DND-41 (cell line): ENCODE measurements at regions not wholly inside any gene's neighbourhood (a gene's known extent, or its start where the extent isn't known, plus 50 kb on each side); places are given as distances from the start of the nearest gene placed in this dataset.
"Not testable (repeated sequence)": the region's sequence is repeated elsewhere in the genome, so short reads cannot be mapped to it uniquely, and the experiment has no call there.

Experiments used
- ATAC-seq: fragments of 200-7000 bp; cut with Tn5 transposase; 3 replicates; pipeline ENCODE4 v1.9.1; 2021; ENCODE audit warnings: low read depth; ENCODE audit not compliant: insufficient read depth
- DNase-seq: peaks from one replicate; pipeline ENCODE4 v3.0.0-alpha.2; 2020
- H2AFZ ChIP-seq: 2 replicates; pipeline ENCODE4 v1.6.0; 2012; ENCODE audit warnings: low read depth, low read length
- H3K27ac ChIP-seq: 2 replicates; pipeline ENCODE4 v1.5.1; 2012; ENCODE audit warnings: low read length, inconsistent platforms
- H3K27me3 ChIP-seq: fragments of 200-600 bp; sonication (generic); 2 replicates; pipeline ENCODE4 v1.6.0; 2012; ENCODE audit warnings: low read length, mild to moderate bottlenecking, inconsistent platforms; ENCODE audit not compliant: insufficient read depth, poor library complexity
- H3K36me3 ChIP-seq: 2 replicates; pipeline ENCODE4 v1.5.1; 2012; ENCODE audit warnings: low read length, inconsistent platforms; ENCODE audit not compliant: insufficient read depth
- H3K4me1 ChIP-seq: 2 replicates; pipeline ENCODE4 v1.5.1; 2012; ENCODE audit warnings: mild to moderate bottlenecking, low read length; ENCODE audit not compliant: insufficient read depth
- H3K4me2 ChIP-seq: 2 replicates; pipeline ENCODE4 v1.6.0; 2012; ENCODE audit warnings: mild to moderate bottlenecking, moderate library complexity, low read length, inconsistent platforms; ENCODE audit not compliant: insufficient read depth
- H3K4me3 ChIP-seq, 2 experiments: fragments of 200-600 bp in 1 of 2; shearing (Covaris generic) in 1 of 2; 2 replicates each; pipeline ENCODE4 v1.5.1; 2012 to 2016; ENCODE audit warnings: inconsistent platforms in 2 of 2, low read length in 2 of 2, mild to moderate bottlenecking in 2 of 2, low read depth in 1 of 2, moderate library complexity in 1 of 2
- H3K79me2 ChIP-seq: 2 replicates; pipeline ENCODE4 v1.6.0; 2012; ENCODE audit warnings: low read length, inconsistent platforms; ENCODE audit not compliant: insufficient read depth
- H3K9ac ChIP-seq: 2 replicates; pipeline ENCODE4 v1.6.0; 2012; ENCODE audit warnings: low read depth, mild to moderate bottlenecking, inconsistent platforms, low read length, moderate library complexity
- H3K9me3 ChIP-seq: 2 replicates; pipeline ENCODE4 v1.5.1; 2012; ENCODE audit warnings: low read length, moderate library complexity, mild to moderate bottlenecking, inconsistent platforms; ENCODE audit not compliant: insufficient read depth, severe bottlenecking
- H4K20me1 ChIP-seq: 2 replicates; pipeline ENCODE4 v1.6.0; 2012; ENCODE audit warnings: low read length; ENCODE audit not compliant: insufficient read depth
- CTCF ChIP-seq: IDR thresholded peaks from 2 replicates; pipeline ENCODE4 v1.5.1; 2012; ENCODE audit warnings: borderline replicate concordance, low read length, moderate library complexity, mild to moderate bottlenecking; ENCODE audit not compliant: poor library complexity, severe bottlenecking; ENCODE audit errors: extremely low read depth
- EZH2 ChIP-seq: IDR thresholded peaks from 3 replicates; pipeline ENCODE4 v1.6.1; 2012; ENCODE audit warnings: borderline replicate concordance, low read depth, mild to moderate bottlenecking, moderate library complexity, low read length, inconsistent platforms; ENCODE audit not compliant: severe bottlenecking

GRCh38 chr21:34280959-34281358, 82.8 kb upstream of the KCNE2 start:
- Histone ChIP-seq H3K9me3 (no peaks in the 10 kb centered on the region), H2AFZ (no peak overlapping the region), H3K4me2 (no peak overlapping the region), H3K27me3 (no peaks in the 10 kb centered on the region), H4K20me1 (no peaks in the 10 kb centered on the region), H3K4me3 (no peak overlapping the region), H3K79me2 (no peaks in the 10 kb centered on the region), H3K9ac (no peak overlapping the region), H3K27ac (no peak overlapping the region), H3K4me1 (no peaks in the 10 kb centered on the region), H3K36me3 (no peaks in the 10 kb centered on the region)
- no peak for TF ChIP-seq EZH2
- no peak for DNase-seq
- ATAC-seq = no peak

- Histone ChIP-seq H3K79me2 (no peaks in the 10 kb centered on the region), H3K27me3 (no peaks in the 10 kb centered on the region), H3K9me3 (peaks cover 2% of the 10 kb centered on the region), H3K4me3 (no peak overlapping the region), H3K4me2 (no peak overlapping the region), H3K4me1 (no peaks in the 10 kb centered on the region), H3K27ac (no peak overlapping the region), H4K20me1 (no peaks in the 10 kb centered on the region), H3K9ac (no peak overlapping the region), H2AFZ (no peak overlapping the region), H3K36me3 (no peaks in the 10 kb centered on the region)
- DNase-seq (no peak), ATAC-seq (no peak)
- TF ChIP-seq CTCF (no peak), EZH2 (no peak)
Observed at GRCh38 chr21:34282223-34282622, 81.6 kb upstream of the KCNE2 start.

- Histone ChIP-seq H2AFZ (no peak overlapping the region), H3K9me3 (peaks cover 13% of the 10 kb centered on the region), H4K20me1 (no peaks in the 10 kb centered on the region), H3K36me3 (no peaks in the 10 kb centered on the region), H3K4me1 (no peaks in the 10 kb centered on the region), H3K27ac (no peak overlapping the region), H3K4me3 (no peak overlapping the region), H3K79me2 (no peaks in the 10 kb centered on the region), H3K27me3 (no peaks in the 10 kb centered on the region), H3K4me2 (no peak overlapping the region), H3K9ac (no peak overlapping the region)
- ATAC-seq (no peak), DNase-seq (no peak)
- TF ChIP-seq CTCF (no peak), EZH2 (no peak)
Observed at GRCh38 chr21:34284666-34285065, 79.1 kb upstream of the KCNE2 start.

GRCh38 chr21:34288042-34288441, 75.8 kb upstream of the KCNE2 start:
- not testable (repeated sequence) for H2AFZ ChIP-seq, H4K20me1 ChIP-seq, ATAC-seq, H3K4me2 ChIP-seq, H3K9ac ChIP-seq, H3K36me3 ChIP-seq, H3K4me3 ChIP-seq, DNase-seq, H3K4me1 ChIP-seq, H3K79me2 ChIP-seq, H3K27me3 ChIP-seq, H3K27ac ChIP-seq
- peaks cover 14% of the 10 kb centered on the region for H3K9me3 ChIP-seq
